Lower lobe of right lung (tissue), 2 donors: ENCODE measurements at regions not wholly inside any gene's neighbourhood (a gene's known extent, or its start where the extent isn't known, plus 50 kb on each side); places are given as distances from the start of the nearest gene placed in this dataset.

Source experiments
- ATAC-seq, 2 donors: fragments of 200-7000 bp; cut with Tn5 transposase; one replicate each; pipeline ENCODE4 v1.9.1; 2020 to 2022; ENCODE audit warnings: mild to moderate bottlenecking in 2 of 2, moderate library complexity in 2 of 2
- DNase-seq: peaks from one replicate; pipeline ENCODE4 v3.0.0-alpha.2; 2020
- H3K27ac ChIP-seq: fragments of 200-600 bp; one replicate; pipeline ENCODE4 v1.8.0; 2022
- H3K27me3 ChIP-seq: fragments of 200-600 bp; one replicate; pipeline ENCODE4 v1.8.0; 2022; ENCODE audit warnings: low read depth
- H3K36me3 ChIP-seq: fragments of 200-600 bp; one replicate; pipeline ENCODE4 v1.8.0; 2022; ENCODE audit warnings: mild to moderate bottlenecking
- H3K4me1 ChIP-seq: fragments of 200-600 bp; one replicate; pipeline ENCODE4 v1.8.0; 2022
- H3K4me3 ChIP-seq: fragments of 200-600 bp; one replicate; pipeline ENCODE4 v1.8.0; 2022; ENCODE audit warnings: mild to moderate bottlenecking
- H3K9me3 ChIP-seq: fragments of 200-600 bp; one replicate; pipeline ENCODE4 v1.8.0; 2022
- CTCF ChIP-seq: fragments of 200-600 bp; IDR thresholded peaks from one replicate; pipeline ENCODE4 v1.8.0; 2022; ENCODE audit warnings: antibody characterized with exemption, mild to moderate bottlenecking
- intact Hi-C: fragments of 100-400 bp; cut with DNase I; formaldehyde crosslinking; loops from one replicate; pipeline ENCODE4 v1.11.0; 2022
- donor health status: DM: no; HTN: yes; CAD: no; lungs with severe emphysema.

GRCh38 chr20:20827992-20828597, 115.7 kb upstream of the RALGAPA2 start:
- Histone ChIP-seq H3K4me3 (no peak overlapping the region), H3K27me3 (no peaks in the 10 kb centered on the region), H3K4me1 (peaks cover 4% of the 10 kb centered on the region), H3K27ac (no peak overlapping the region), H3K9me3 (no peaks in the 10 kb centered on the region), H3K36me3 (no peaks in the 10 kb centered on the region)
- TF ChIP-seq CTCF = no peak
- intact Hi-C loops = loop anchor here (10.0 kb wide), 1 partner anchor 163 kb away; no protein-coding TSS in a partner anchor
- DNase-seq (no peak), ATAC-seq (no peak)

DNA sequence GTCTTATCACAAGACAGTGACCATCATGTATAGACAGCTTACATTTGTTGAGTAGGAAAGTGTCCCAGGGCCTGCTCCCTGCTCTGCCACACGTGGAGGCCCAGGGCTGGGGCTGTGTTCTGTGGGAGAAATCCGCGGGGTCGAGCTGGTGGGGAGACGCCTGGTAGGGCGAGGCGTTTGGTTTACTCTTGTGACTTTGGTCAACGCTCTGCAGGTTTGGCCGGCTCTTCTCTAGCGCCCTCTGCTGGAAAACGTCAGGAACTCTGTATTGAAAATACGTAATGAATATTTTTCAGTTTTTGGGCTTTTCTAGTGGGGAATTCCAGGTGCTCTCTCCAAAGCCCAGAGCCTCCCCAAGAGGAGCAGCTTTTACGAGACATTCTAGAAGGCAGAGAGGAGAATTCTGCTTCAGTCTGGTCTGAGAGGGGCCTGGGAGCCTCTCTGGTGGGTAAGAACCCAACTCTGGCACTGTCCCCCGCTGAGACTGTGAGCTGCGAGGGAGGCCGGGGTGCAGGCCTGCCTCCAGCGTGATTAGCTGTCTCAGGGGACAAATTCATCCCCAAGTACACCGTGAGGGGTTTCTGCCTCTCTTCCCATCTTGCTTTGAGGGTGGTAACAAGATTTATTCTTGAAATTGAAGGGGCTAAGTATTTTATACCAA, 112.6 kb upstream of the RALGAPA2 start:
- no peak overlapping the region for H3K27ac ChIP-seq
- intact Hi-C loops = loop anchor here (10.0 kb wide), 1 partner anchor 160 kb away; no protein-coding TSS in a partner anchor
- no peak overlapping the region for H3K4me3 ChIP-seq
- peak; percentile 79 for TF ChIP-seq CTCF
- peak; percentile 80 to 85 for ATAC-seq
- H3K9me3 ChIP-seq = no peaks in the 10 kb centered on the region
- H3K4me1 ChIP-seq = peaks cover 4% of the 10 kb centered on the region
- H3K27me3 ChIP-seq = no peaks in the 10 kb centered on the region
- H3K36me3 ChIP-seq = no peaks in the 10 kb centered on the region
- peak; percentile 68 for DNase-seq

GRCh38 chr20:20823476-20823881, 111.0 kb upstream of the RALGAPA2 start:
- H3K4me3 ChIP-seq = no peak overlapping the region
- H3K27me3 ChIP-seq = no peaks in the 10 kb centered on the region
- no peak for TF ChIP-seq CTCF
- ATAC-seq = peak; percentile 33 to 57
- DNase-seq = no peak
- no peaks in the 10 kb centered on the region for H3K36me3 ChIP-seq
- peaks cover 4% of the 10 kb centered on the region for H3K4me1 ChIP-seq
- no peak overlapping the region for H3K27ac ChIP-seq
- intact Hi-C loops = loop anchor here (10.0 kb wide), 1 partner anchor 159 kb away; no protein-coding TSS in a partner anchor
- no peaks in the 10 kb centered on the region for H3K9me3 ChIP-seq

- Histone ChIP-seq H3K9me3 (no peaks in the 10 kb centered on the region), H3K27me3 (no peaks in the 10 kb centered on the region), H3K36me3 (no peaks in the 10 kb centered on the region), H3K4me3 (no peak overlapping the region), H3K27ac (no peak overlapping the region), H3K4me1 (peaks cover 4% of the 10 kb centered on the region)
- DNase-seq = no peak
- no peak for ATAC-seq
- intact Hi-C loops = loop anchor here (10.0 kb wide), 1 partner anchor 157 kb away; no protein-coding TSS in a partner anchor
- TF ChIP-seq CTCF = no peak
These were observed 109.2 kb upstream of the RALGAPA2 start for GRCh38 chr20:20821484-20822260.

DNA sequence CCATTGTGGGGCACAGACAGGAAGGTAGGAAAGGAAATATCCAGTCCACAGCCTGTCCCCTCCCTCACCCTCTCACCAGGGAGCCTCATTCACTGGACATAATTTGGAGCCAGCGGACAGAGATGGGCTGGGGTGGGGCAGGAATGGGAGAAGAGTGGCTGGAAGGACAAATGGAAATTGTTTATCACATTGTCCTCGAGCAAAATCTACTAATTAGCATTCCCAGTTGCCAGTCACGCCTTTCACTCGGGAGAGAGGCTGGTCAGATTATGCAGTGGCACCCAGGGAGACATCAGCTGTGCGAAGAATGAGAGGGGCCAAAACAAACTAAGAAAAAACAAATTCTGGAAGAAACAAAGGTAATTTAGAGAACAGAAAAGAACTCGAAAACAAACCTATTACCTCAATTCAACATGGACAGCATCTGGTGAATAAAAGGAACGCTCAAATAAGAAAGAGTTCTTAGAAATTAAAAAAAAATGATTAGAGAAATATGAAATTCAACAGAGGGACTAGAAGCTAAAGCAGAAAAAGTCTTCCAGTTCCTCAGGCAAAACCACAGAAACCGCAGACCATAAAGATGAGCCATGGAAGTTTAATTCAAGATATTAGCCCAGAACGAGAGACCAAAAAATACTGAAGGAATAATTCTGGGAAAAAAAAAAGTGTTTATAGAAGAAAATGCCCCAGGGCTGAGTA, 108.5 kb upstream of the RALGAPA2 start:
- Histone ChIP-seq H3K27me3 (no peaks in the 10 kb centered on the region), H3K36me3 (no peaks in the 10 kb centered on the region), H3K27ac (no peak overlapping the region), H3K4me1 (peaks cover 4% of the 10 kb centered on the region), H3K4me3 (no peak overlapping the region), H3K9me3 (no peaks in the 10 kb centered on the region)
- DNase-seq (no peak), ATAC-seq (no peak)
- intact Hi-C loops = loop anchor here (10.0 kb wide), 1 partner anchor 156 kb away; no protein-coding TSS in a partner anchor
- TF ChIP-seq CTCF = no peak
